ENCODE measurements at regions not wholly inside any gene's neighbourhood (a gene's known extent, or its start where the extent isn't known, plus 50 kb on each side); places are given as distances from the start of the nearest gene placed in this dataset.

- no peak for ATAC-seq
- no peak for TF ChIP-seq GLIS3 (CRISPR knock-in tag; IDR thresholded peaks at IDR 0.05)
- no peak for TF ChIP-seq CREB5 (CRISPR knock-in tag; IDR thresholded peaks at IDR 0.05; ENCODE audit: low read depth)
- TF ChIP-seq, protein P1, sequence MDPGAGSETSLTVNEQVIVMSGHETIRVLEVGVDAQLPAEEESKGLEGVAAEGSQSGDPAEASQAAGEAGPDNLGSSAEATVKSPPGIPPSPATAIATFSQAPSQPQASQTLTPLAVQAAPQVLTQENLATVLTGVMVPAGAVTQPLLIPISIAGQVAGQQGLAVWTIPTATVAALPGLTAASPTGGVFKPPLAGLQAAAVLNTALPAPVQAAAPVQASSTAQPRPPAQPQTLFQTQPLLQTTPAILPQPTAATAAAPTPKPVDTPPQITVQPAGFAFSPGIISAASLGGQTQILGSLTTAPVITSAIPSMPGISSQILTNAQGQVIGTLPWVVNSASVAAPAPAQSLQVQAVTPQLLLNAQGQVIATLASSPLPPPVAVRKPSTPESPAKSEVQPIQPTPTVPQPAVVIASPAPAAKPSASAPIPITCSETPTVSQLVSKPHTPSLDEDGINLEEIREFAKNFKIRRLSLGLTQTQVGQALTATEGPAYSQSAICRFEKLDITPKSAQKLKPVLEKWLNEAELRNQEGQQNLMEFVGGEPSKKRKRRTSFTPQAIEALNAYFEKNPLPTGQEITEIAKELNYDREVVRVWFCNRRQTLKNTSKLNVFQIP (CRISPR knock-in tag; IDR thresholded peaks at IDR 0.05; ENCODE audit: borderline replicate concordance, low read depth): no peak
- no peak for TF ChIP-seq ZNF565 (CRISPR knock-in tag; conservative IDR thresholded peaks at IDR 0.05; ENCODE audit: low read depth)
- TF ChIP-seq ARNTL (CRISPR knock-in tag; IDR thresholded peaks at IDR 0.05; ENCODE audit: borderline replicate concordance, low read depth): no peak
- TF ChIP-seq, protein P2, sequence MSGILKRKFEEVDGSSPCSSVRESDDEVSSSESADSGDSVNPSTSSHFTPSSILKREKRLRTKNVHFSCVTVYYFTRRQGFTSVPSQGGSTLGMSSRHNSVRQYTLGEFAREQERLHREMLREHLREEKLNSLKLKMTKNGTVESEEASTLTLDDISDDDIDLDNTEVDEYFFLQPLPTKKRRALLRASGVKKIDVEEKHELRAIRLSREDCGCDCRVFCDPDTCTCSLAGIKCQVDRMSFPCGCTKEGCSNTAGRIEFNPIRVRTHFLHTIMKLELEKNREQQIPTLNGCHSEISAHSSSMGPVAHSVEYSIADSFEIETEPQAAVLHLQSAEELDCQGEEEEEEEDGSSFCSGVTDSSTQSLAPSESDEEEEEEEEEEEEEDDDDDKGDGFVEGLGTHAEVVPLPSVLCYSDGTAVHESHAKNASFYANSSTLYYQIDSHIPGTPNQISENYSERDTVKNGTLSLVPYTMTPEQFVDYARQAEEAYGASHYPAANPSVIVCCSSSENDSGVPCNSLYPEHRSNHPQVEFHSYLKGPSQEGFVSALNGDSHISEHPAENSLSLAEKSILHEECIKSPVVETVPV (CRISPR knock-in tag; IDR thresholded peaks at IDR 0.05): no peak
- no peak for TF ChIP-seq ZFP30 (CRISPR knock-in tag; IDR thresholded peaks at IDR 0.05)
- no peak for TF ChIP-seq ZC3H10 (CRISPR knock-in tag; IDR thresholded peaks at IDR 0.05)
- TF ChIP-seq PATZ1 (CRISPR knock-in tag; IDR thresholded peaks at IDR 0.05; ENCODE audit: borderline replicate concordance): no peak
- TF ChIP-seq ZNF70 (CRISPR knock-in tag; IDR thresholded peaks at IDR 0.05): no peak
- no peak for TF ChIP-seq TCF4 (CRISPR knock-in tag; IDR thresholded peaks at IDR 0.05; ENCODE audit: borderline replicate concordance)
- TF ChIP-seq ZNF8 (CRISPR knock-in tag; IDR thresholded peaks at IDR 0.05): no peak
Measured at GRCh38 chr6:166684170-166684569, 57.1 kb upstream of the RPS6KA2 start.

DNA sequence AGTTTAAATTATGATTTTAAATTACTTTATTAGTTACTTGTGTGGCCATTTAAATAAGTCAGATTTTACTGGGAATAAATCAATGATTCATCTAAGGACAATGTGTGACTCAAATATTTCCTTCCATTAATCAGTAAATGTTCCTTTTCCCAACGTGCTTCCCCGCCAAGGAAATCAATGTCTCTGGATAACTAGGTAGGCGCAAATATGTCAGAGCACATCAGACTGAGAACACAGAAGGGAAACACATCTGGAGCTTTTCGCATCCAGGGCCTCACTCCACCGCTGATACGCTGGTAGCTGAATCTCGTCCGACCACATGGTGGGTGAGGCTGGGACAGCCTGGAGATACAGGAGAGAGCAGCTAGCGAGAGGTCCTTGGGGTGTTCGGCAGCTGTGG, 56.4 kb upstream of the RPS6KA2 start:
- TF ChIP-seq ZFP3 (CRISPR knock-in tag; IDR thresholded peaks at IDR 0.05) (no peak), ARNTL (CRISPR knock-in tag; IDR thresholded peaks at IDR 0.05; ENCODE audit: borderline replicate concordance, low read depth) (no peak), ISL1 (CRISPR knock-in tag; IDR thresholded peaks at IDR 0.05) (peak; percentile 44)
- ATAC-seq: peak; percentile 70

- no peak for ATAC-seq
- no peak for TF ChIP-seq ESRRG (CRISPR knock-in tag; IDR thresholded peaks at IDR 0.05)
- TF ChIP-seq CREB5 (CRISPR knock-in tag; IDR thresholded peaks at IDR 0.05; ENCODE audit: low read depth): no peak
- TF ChIP-seq PPARA (CRISPR knock-in tag; IDR thresholded peaks at IDR 0.05; ENCODE audit: borderline replicate concordance): no peak
- no peak for TF ChIP-seq SNAI2 (CRISPR knock-in tag; IDR thresholded peaks at IDR 0.05)
- no peak for TF ChIP-seq ZNF8 (CRISPR knock-in tag; IDR thresholded peaks at IDR 0.05)
- no peak for TF ChIP-seq ZNF565 (CRISPR knock-in tag; conservative IDR thresholded peaks at IDR 0.05; ENCODE audit: low read depth)
- no peak for TF ChIP-seq TCF4 (CRISPR knock-in tag; IDR thresholded peaks at IDR 0.05; ENCODE audit: borderline replicate concordance)
- TF ChIP-seq GLIS3 (CRISPR knock-in tag; IDR thresholded peaks at IDR 0.05): no peak
- TF ChIP-seq ISL1 (CRISPR knock-in tag; IDR thresholded peaks at IDR 0.05): no peak
Measured at GRCh38 chr6:166679566-166679965, 52.5 kb upstream of the RPS6KA2 start.

DNA sequence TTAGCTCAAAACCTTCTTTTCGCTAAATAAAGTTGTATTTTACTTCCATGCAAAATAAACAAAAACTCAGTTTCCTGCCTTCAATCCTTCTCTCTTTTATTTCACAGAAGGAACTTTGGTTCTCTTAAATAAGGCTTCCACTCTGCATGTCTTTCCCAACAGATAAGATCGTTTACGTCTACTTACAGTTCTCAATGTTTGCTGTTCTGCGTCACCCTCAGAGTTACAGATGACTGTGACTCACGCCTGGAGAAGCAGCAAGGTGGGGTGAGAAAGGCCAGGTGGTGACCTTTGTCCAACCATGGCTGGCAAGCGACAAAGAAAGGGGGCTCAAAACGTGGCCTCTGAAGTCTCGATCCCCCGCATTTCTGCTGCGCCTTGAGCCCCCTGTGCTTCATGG, 51.4 kb upstream of the RPS6KA2 start:
- no peak for ATAC-seq
- TF ChIP-seq ARNTL (CRISPR knock-in tag; IDR thresholded peaks at IDR 0.05; ENCODE audit: borderline replicate concordance, low read depth) (no peak), ESRRG (CRISPR knock-in tag; IDR thresholded peaks at IDR 0.05) (no peak), ZFP30 (CRISPR knock-in tag; IDR thresholded peaks at IDR 0.05) (no peak), CREB5 (CRISPR knock-in tag; IDR thresholded peaks at IDR 0.05; ENCODE audit: low read depth) (no peak)

Measured in SK-N-SH treated with all-trans-retinoic acid at 6 μM for 48 hours (cell line).